ENCODE measurements at regions not wholly inside any gene's neighbourhood (a gene's known extent, or its start where the extent isn't known, plus 50 kb on each side); places are given as distances from the start of the nearest gene placed in this dataset.

DNA sequence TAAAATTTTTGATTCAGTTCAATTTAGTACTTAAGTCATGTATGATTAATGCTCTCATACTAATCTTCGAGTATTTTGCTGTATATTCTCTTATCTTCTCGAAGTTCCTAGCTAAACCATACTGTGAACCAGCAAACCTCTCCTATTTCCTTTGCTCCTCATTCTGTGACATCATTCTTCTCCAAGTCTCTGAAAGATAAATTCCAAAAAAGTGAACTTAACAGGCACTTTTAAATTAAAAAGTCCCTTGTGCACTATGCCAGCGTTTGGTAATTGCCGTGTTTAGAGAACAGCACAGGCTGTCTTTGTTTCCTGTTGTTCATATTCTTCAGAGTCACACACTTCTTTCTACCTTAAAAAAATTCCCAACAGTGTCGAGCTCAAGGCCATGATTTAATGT, 188.4 kb upstream of the PHACTR1 start:
- Mint-ChIP-seq H3K27ac (no peak overlapping the region), H3K4me3 (no peak overlapping the region), H3K4me1 (no peaks in the 10 kb centered on the region), H3K27me3 (peaks cover 42% of the 10 kb centered on the region), H3K9me3 (ENCODE audit: insufficient read depth) (no peaks in the 10 kb centered on the region)
- ATAC-seq (ENCODE audit: low read depth) (no peak), DNase-seq (no peak)
- Histone ChIP-seq H3K9ac (ENCODE audit: low read length) (no peak overlapping the region), H3K27ac (ENCODE audit: low read length in 2 of 2) (no peak overlapping the region), H3K36me3 (replicated peaks in 1 of 2; ENCODE audit: control extremely low read depth in 1 of 2, control insufficient read depth in 1 of 2, extremely low read depth in 1 of 2, insufficient read depth in 2 of 2, low read length in 1 of 2) (no peaks in the 10 kb centered on the region), H3K4me2 (replicated peaks; ENCODE audit: low read depth, low read length, poor library complexity, severe bottlenecking) (no peak overlapping the region), H3K9me3 (ENCODE audit: control extremely low read depth in 1 of 3, control insufficient read depth in 2 of 3, insufficient read depth in 1 of 3, low read length in 2 of 3) (peaks cover 0 to 3% (median 0%) of the 10 kb centered on the region in 3 donors), H3K27me3 (replicated peaks in 1 of 4; ENCODE audit: control extremely low read depth in 1 of 4, control insufficient read depth in 3 of 4, insufficient read depth in 4 of 4, low read length in 3 of 4) (peaks cover 0 to 3% (median 0%) of the 10 kb centered on the region in 4 experiments), H4K20me1 (ENCODE audit: control insufficient read depth, insufficient read depth, low read length, poor library complexity, severe bottlenecking) (no peaks in the 10 kb centered on the region), H3K4me3 (ENCODE audit: control extremely low read depth in 1 of 5, extremely low read depth in 1 of 5, insufficient read depth in 1 of 5, low read depth in 2 of 5, low read length in 4 of 5) (no peak overlapping the region), H2AFZ (ENCODE audit: insufficient read depth, low read depth, low read length, poor library complexity, severe bottlenecking) (no peak overlapping the region), H3K79me2 (ENCODE audit: control insufficient read depth, insufficient read depth, low read length) (no peaks in the 10 kb centered on the region), H3K4me1 (ENCODE audit: control insufficient read depth in 2 of 2, insufficient read depth in 2 of 2, low read length in 2 of 2) (no peaks in the 10 kb centered on the region)
- CTCF ChIA-PET: no interaction called here
- TF ChIP-seq EZH2 (IDR thresholded peaks at IDR 0.05; ENCODE audit: borderline replicate concordance, insufficient read depth, low read depth, low read length, poor library complexity, severe bottlenecking) (no peak), CTCF (IDR thresholded peaks at IDR 0.05) (no peak)
- POLR2A ChIA-PET: no interaction called here
- intact Hi-C loops (cut with micrococcal nuclease): no loop called here
- no CpG with 5 or more reads among the region's 5 CpGs for WGBS (ENCODE audit: insufficient coverage)

DNA sequence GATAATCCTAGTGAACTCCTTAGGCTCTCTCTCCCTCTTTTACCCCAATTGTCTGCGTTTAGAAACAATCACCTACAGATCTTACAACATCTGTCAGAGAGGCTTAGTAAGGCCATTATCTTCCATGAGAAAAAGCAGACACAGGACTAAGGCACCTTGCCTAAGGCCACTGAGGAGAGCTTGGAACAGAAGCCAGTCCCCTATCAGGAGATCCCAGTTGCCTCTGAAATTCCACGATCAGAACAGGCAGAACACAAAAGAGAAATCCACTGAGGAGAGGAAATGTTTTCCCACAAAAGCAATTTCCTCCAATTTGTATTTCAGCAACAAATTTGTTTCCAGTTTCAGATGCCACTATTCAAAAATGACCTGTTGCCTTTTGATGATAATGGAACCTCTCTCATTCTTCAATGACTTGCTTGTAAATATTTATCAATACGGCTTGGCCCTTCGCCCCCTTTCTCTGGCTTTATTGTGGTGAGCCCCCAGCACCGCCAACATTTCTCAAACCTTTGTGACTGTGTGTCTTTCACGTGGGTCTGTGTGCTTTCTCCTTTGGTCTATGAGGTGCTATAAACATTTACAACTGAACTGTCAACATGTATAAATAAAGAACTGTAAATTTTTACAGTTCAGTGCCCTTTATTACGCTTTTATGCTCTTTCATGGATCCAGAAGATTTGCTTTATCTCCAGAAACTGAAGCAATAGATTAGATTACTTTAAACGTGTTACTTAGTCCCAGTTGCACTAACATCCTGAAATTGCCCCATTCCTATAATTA, 187.8 kb upstream of the PHACTR1 start:
- no peak for ATAC-seq (ENCODE audit: low read depth)
- DNase-seq: no peak
- no peaks in the 10 kb centered on the region for H4K20me1 ChIP-seq (ENCODE audit: control insufficient read depth, insufficient read depth, low read length, poor library complexity, severe bottlenecking)
- ChIA-PET CTCF (no interaction called here), POLR2A (no interaction called here)
- no peak overlapping the region for H3K9ac ChIP-seq (ENCODE audit: low read length)
- no peak overlapping the region for H3K27ac ChIP-seq (ENCODE audit: low read length in 2 of 2)
- no peak overlapping the region for H3K27ac Mint-ChIP-seq
- no peaks in the 10 kb centered on the region for H3K4me1 ChIP-seq (ENCODE audit: control insufficient read depth in 2 of 2, insufficient read depth in 2 of 2, low read length in 2 of 2)
- H2AFZ ChIP-seq (ENCODE audit: insufficient read depth, low read depth, low read length, poor library complexity, severe bottlenecking): no peak overlapping the region
- no peak overlapping the region for H3K4me3 Mint-ChIP-seq
- H3K9me3 ChIP-seq (ENCODE audit: control extremely low read depth in 1 of 3, control insufficient read depth in 2 of 3, insufficient read depth in 1 of 3, low read length in 2 of 3): peaks cover 0 to 3% (median 0%) of the 10 kb centered on the region in 3 donors
- no peaks in the 10 kb centered on the region for H3K9me3 Mint-ChIP-seq (ENCODE audit: insufficient read depth)
- no peak overlapping the region for H3K4me2 ChIP-seq (replicated peaks; ENCODE audit: low read depth, low read length, poor library complexity, severe bottlenecking)
- 80% methylated on average over 2 of the region's 8 CpGs for WGBS (ENCODE audit: insufficient coverage)
- no peaks in the 10 kb centered on the region for H3K4me1 Mint-ChIP-seq
- H3K27me3 ChIP-seq (replicated peaks in 1 of 4; ENCODE audit: control extremely low read depth in 1 of 4, control insufficient read depth in 3 of 4, insufficient read depth in 4 of 4, low read length in 3 of 4): peaks cover 0 to 3% (median 0%) of the 10 kb centered on the region in 4 experiments
- intact Hi-C loops (cut with micrococcal nuclease): no loop called here
- TF ChIP-seq EZH2 (IDR thresholded peaks at IDR 0.05; ENCODE audit: borderline replicate concordance, insufficient read depth, low read depth, low read length, poor library complexity, severe bottlenecking) (no peak), CTCF (IDR thresholded peaks at IDR 0.05) (no peak)
- no peak overlapping the region for H3K4me3 ChIP-seq (ENCODE audit: control extremely low read depth in 1 of 5, extremely low read depth in 1 of 5, insufficient read depth in 1 of 5, low read depth in 2 of 5, low read length in 4 of 5)
- no peaks in the 10 kb centered on the region for H3K79me2 ChIP-seq (ENCODE audit: control insufficient read depth, insufficient read depth, low read length)
- H3K27me3 Mint-ChIP-seq: peaks cover 40% of the 10 kb centered on the region
- H3K36me3 ChIP-seq (replicated peaks in 1 of 2; ENCODE audit: control extremely low read depth in 1 of 2, control insufficient read depth in 1 of 2, extremely low read depth in 1 of 2, insufficient read depth in 2 of 2, low read length in 1 of 2): no peaks in the 10 kb centered on the region
